GM19351 (cell line): ENCODE measurements at regions not wholly inside any gene's neighbourhood (a gene's known extent, or its start where the extent isn't known, plus 50 kb on each side); places are given as distances from the start of the nearest gene placed in this dataset.
"Not testable (repeated sequence)": the region's sequence is repeated elsewhere in the genome, so short reads cannot be mapped to it uniquely, and the experiment has no call there.

Experiments
- ATAC-seq: cut with Tn5 transposase; IDR thresholded peaks from one replicate; pipeline ENCODE4 v1.9.1; 2021; ENCODE audit warnings: mild to moderate bottlenecking, moderate library complexity; ENCODE audit not compliant: unreplicated experiment

GRCh38 chrX:139475432-139475831 lies 55.1 kb upstream of the F9 start:
- ATAC-seq, result no peak

GRCh38 chrX:139461945-139462344 lies 68.6 kb upstream of the F9 start:
- not testable (repeated sequence) for ATAC-seq

GRCh38 chrX:139454743-139455142 lies 75.8 kb upstream of the F9 start:
- ATAC-seq, result no peak

- ATAC-seq, result no peak
These were observed 81.5 kb upstream of the F9 start for GRCh38 chrX:139448996-139449395.

- no peak for ATAC-seq
These were observed 83.7 kb upstream of the F9 start for GRCh38 chrX:139446832-139447231.

GRCh38 chrX:139429913-139430312 lies 100.6 kb upstream of the F9 start:
- no peak for ATAC-seq

- no peak for ATAC-seq
These were observed 107.4 kb upstream of the F9 start for GRCh38 chrX:139423186-139423585.

- not testable (repeated sequence) for ATAC-seq
These were observed 132.3 kb upstream of the F9 start for GRCh38 chrX:139398258-139398657.

- ATAC-seq, result no peak
These were observed 142.3 kb upstream of the F9 start for GRCh38 chrX:139388254-139388653.

- no peak for ATAC-seq
These were observed 148.0 kb upstream of the F9 start for GRCh38 chrX:139382529-139382928.

- not testable (repeated sequence) for ATAC-seq
These were observed 154.0 kb upstream of the F9 start for GRCh38 chrX:139376547-139376946.

- no peak for ATAC-seq
These were observed 170.2 kb upstream of the F9 start for GRCh38 chrX:139360356-139360755.

GRCh38 chrX:139342594-139342991 lies 187.9 kb upstream of the F9 start:
- not testable (repeated sequence) for ATAC-seq

GRCh38 chrX:139341855-139342593 lies 188.5 kb upstream of the F9 start:
- not testable (repeated sequence) for ATAC-seq

- no peak for ATAC-seq
These were observed 198.1 kb upstream of the F9 start for GRCh38 chrX:139332441-139332840.

GRCh38 chrX:139327355-139327754 lies 203.2 kb upstream of the F9 start:
- ATAC-seq, result no peak

GRCh38 chrX:139324756-139325155 lies 205.8 kb upstream of the F9 start:
- no peak for ATAC-seq

- ATAC-seq, result not testable (repeated sequence)
These were observed 209.7 kb upstream of the F9 start for GRCh38 chrX:139320661-139321354.

GRCh38 chrX:139306675-139307074 lies 223.9 kb upstream of the F9 start:
- ATAC-seq, result not testable (repeated sequence)

GRCh38 chrX:139304471-139304870 lies 226.1 kb upstream of the F9 start:
- no peak for ATAC-seq

GRCh38 chrX:139299309-139299708 lies 231.2 kb upstream of the F9 start:
- no peak for ATAC-seq

- ATAC-seq, result no peak
These were observed 232.1 kb upstream of the F9 start for GRCh38 chrX:139298437-139298836.
